ENCODE measurements at regions not wholly inside any gene's neighbourhood (a gene's known extent, or its start where the extent isn't known, plus 50 kb on each side); places are given as distances from the start of the nearest gene placed in this dataset.
A peak's percentile ranks its signal among the peaks of the same experiment; 100 is the strongest.
"Not testable (repeated sequence)": the region's sequence is repeated elsewhere in the genome, so short reads cannot be mapped to it uniquely, and the experiment has no call there.

- DNase-seq: no peak
Measured at GRCh38 chr16:85447693-85448313, 165.3 kb upstream of the GSE1 start.

- peak; percentile 7 to 72 (median 46) for DNase-seq
Measured at GRCh38 chr16:85448557-85449190, 164.4 kb upstream of the GSE1 start.

GRCh38 chr16:85449191-85449884 lies 163.8 kb upstream of the GSE1 start:
- DNase-seq: no peak

DNA sequence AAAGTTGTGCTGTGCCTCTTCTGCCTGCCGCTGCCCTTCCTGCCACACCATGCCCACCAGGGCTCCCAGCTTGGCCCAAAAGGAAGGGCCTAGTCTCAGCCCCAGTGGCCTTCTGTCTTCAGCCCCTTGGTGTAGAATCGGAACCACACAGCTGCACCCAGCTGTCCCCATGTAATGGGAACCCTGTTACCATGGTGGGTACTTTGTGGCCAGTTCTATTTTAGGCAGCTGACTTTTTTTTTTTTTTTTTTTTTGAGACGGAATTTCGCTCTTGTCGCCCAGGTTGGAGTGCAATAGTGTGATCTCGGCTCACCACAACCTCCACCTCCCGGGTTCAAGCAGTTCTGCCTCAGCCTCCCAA lies 163.3 kb upstream of the GSE1 start:
- DNase-seq: no peak

GRCh38 chr16:85451142-85451541 lies 162.0 kb upstream of the GSE1 start:
- DNase-seq: not testable (repeated sequence)

DNA sequence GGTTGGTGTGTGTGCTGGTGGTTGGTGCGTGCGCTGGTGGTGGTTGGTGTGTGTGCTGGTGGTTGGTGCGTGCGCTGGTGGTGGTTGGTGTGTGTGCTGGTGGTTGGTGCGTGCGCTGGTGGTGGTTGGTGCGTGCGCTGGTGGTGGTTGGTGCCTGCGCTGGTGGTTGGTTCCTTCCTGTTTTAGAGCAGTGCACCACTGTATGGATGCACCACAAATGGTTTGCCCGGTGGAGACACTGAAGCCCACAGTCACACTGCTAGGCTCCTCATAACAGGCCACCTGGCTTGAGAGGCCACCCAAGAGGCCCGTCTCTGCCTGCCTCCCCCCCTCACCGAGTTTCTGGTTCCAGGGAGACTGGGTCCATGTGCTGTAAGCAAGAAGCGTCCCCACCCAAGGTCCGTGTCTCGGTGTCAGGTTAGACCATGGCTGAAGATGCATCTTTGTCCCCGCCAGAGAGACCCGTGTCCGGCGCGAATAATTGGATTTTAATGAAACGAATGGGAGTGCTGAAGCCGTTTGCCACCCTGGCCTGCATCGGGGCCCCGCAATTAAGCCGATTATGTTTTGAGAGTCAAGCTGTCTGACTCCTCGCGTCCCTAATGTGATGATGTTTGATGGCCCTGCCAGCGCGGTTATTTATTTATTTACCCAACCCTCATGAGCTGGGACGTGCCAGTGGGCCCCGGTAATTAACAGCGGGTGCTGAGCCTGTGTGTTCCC lies 161.3 kb upstream of the GSE1 start:
- peak in 1 of 6 experiments; percentile 16 for DNase-seq

- no peak for DNase-seq
Measured at GRCh38 chr16:85452364-85453193, 160.5 kb upstream of the GSE1 start.

GRCh38 chr16:85453194-85453678 lies 159.9 kb upstream of the GSE1 start:
- DNase-seq: no peak

DNA sequence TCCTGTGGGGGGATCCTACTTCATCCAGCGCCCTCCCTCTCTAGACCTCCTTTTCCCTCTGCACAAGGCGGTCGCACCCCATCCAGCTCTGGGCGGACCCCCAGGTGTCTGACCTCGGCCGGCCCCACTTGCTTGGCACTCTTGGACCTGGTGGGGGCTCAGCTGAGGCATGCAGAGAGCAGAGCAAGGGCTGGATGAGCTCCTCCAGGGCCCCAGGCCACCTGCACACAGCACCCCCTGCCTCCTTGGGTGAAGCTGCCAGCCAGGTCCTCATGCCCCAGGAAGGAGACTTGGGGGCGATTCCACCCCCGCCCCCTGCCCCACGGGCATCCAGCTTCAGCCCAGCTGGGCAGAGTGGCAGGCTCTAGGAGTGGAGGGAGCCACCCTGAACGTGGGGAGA lies 159.4 kb upstream of the GSE1 start:
- DNase-seq: no peak

- no peak for DNase-seq
Measured at GRCh38 chr16:85454171-85454872, 158.8 kb upstream of the GSE1 start.

- no peak for DNase-seq
Measured at GRCh38 chr16:85455534-85455933, 157.6 kb upstream of the GSE1 start.

GRCh38 chr16:85457366-85457765 lies 155.8 kb upstream of the GSE1 start:
- no peak for DNase-seq

- no peak for DNase-seq
Measured at GRCh38 chr16:85458968-85459367, 154.2 kb upstream of the GSE1 start.

- DNase-seq: no peak
Measured at GRCh38 chr16:85459529-85460251, 153.4 kb upstream of the GSE1 start.

GRCh38 chr16:85460252-85461021 lies 152.7 kb upstream of the GSE1 start:
- DNase-seq: no peak

GRCh38 chr16:85461022-85461813 lies 151.9 kb upstream of the GSE1 start:
- DNase-seq: no peak

GRCh38 chr16:85461814-85462713 lies 151.1 kb upstream of the GSE1 start:
- DNase-seq: peak in 3 of 6 experiments; percentile 16 to 24 (median 23)
